Stomach (tissue), 4 donors: ENCODE measurements at regions not wholly inside any gene's neighbourhood (a gene's known extent, or its start where the extent isn't known, plus 50 kb on each side); places are given as distances from the start of the nearest gene placed in this dataset.

Experiments used
- EP300 ChIP-seq: sonication (generic); formaldehyde crosslinking; IDR thresholded peaks from one replicate; pipeline ENCODE4 v1.6.1; 2017; ENCODE audit warnings: antibody characterized with exemption
- POLR2A ChIP-seq, 4 donors: fragments of 450-650 bp; IDR thresholded peaks; one replicate each; pipeline ENCODE4 v1.6.1; 2016; ENCODE audit warnings: antibody characterized with exemption in 4 of 4, control low read depth in 2 of 4, mild to moderate bottlenecking in 1 of 4, moderate library complexity in 1 of 4
- POLR2AphosphoS5 ChIP-seq, 3 donors: sonication (generic); formaldehyde crosslinking; IDR thresholded peaks; one replicate each; pipeline ENCODE4 v1.6.1; 2016; ENCODE audit warnings: antibody characterized with exemption in 3 of 3
- TF ChIP-seq, protein P1 (sequence below), 7 experiments: fragments of 450-650 bp in 4 of 7; fragments of 200-600 bp in 3 of 7; sonication (generic) in 3 of 7; IDR thresholded peaks; one replicate each; pipeline ENCODE4 v1.5.1; 2016 to 2019; ENCODE audit warnings: antibody characterized with exemption in 7 of 7, control low read depth in 2 of 7, mild to moderate bottlenecking in 1 of 7

DNA sequence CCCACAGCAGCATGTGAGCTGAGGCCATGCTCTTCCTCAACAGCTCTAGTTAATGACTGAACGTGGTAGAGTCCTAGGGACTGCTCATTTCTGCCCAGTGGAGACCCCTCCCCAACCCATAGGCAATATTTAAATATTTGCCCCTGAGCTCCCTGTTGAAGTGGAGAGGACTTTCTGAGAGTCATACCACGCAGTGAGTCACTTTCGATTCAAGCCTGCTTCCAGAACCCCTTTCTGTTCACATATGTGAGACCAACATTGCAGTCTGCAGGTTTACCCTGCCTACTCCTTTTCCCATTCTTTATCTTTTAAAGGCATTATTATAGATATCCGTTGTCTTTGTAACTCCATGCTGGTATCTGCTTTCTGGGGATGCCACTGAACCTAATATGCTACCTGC lies 946.3 kb downstream of the JRKL start:
- no peak for TF ChIP-seq POLR2A (IDR thresholded peaks at IDR 0.05)
- TF ChIP-seq, protein P1, sequence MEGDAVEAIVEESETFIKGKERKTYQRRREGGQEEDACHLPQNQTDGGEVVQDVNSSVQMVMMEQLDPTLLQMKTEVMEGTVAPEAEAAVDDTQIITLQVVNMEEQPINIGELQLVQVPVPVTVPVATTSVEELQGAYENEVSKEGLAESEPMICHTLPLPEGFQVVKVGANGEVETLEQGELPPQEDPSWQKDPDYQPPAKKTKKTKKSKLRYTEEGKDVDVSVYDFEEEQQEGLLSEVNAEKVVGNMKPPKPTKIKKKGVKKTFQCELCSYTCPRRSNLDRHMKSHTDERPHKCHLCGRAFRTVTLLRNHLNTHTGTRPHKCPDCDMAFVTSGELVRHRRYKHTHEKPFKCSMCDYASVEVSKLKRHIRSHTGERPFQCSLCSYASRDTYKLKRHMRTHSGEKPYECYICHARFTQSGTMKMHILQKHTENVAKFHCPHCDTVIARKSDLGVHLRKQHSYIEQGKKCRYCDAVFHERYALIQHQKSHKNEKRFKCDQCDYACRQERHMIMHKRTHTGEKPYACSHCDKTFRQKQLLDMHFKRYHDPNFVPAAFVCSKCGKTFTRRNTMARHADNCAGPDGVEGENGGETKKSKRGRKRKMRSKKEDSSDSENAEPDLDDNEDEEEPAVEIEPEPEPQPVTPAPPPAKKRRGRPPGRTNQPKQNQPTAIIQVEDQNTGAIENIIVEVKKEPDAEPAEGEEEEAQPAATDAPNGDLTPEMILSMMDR (IDR thresholded peaks at IDR 0.05): no peak
- no peak for TF ChIP-seq POLR2AphosphoS5 (IDR thresholded peaks at IDR 0.05)
- TF ChIP-seq EP300: no peak
